RPMI8226 (cell line): ENCODE measurements at regions not wholly inside any gene's neighbourhood (a gene's known extent, or its start where the extent isn't known, plus 50 kb on each side); places are given as distances from the start of the nearest gene placed in this dataset.
"Not testable (repeated sequence)": the region's sequence is repeated elsewhere in the genome, so short reads cannot be mapped to it uniquely, and the experiment has no call there.

ENCODE experiments used
- DNase-seq: peaks from one replicate; pipeline ENCODE4 v3.0.0-alpha.2; 2015

- DNase-seq = no peak
Observed at GRCh38 chr15:38818157-38818790, 253.7 kb upstream of the RASGRP1 start.

GRCh38 chr15:38819387-38819950 is 254.9 kb upstream of the RASGRP1 start:
- DNase-seq = no peak

- no peak for DNase-seq
Observed at GRCh38 chr15:38823263-38823662, 258.6 kb upstream of the RASGRP1 start.

- no peak for DNase-seq
Observed at GRCh38 chr15:38824719-38825118, 260.1 kb upstream of the RASGRP1 start.

- DNase-seq = no peak
Observed at GRCh38 chr15:38826880-38827279, 262.3 kb upstream of the RASGRP1 start.

GRCh38 chr15:38828031-38828532 is 263.5 kb upstream of the RASGRP1 start:
- no peak for DNase-seq

- no peak for DNase-seq
Observed at GRCh38 chr15:38829086-38829485, 264.5 kb upstream of the RASGRP1 start.

GRCh38 chr15:38842226-38842625 is 277.6 kb upstream of the RASGRP1 start:
- DNase-seq = no peak

- DNase-seq = no peak
Observed at GRCh38 chr15:38843051-38843501, 278.5 kb upstream of the RASGRP1 start.

GRCh38 chr15:38843736-38844590 is 279.3 kb upstream of the RASGRP1 start:
- no peak for DNase-seq

GRCh38 chr15:38844736-38845135 is 280.1 kb upstream of the RASGRP1 start:
- DNase-seq = no peak

GRCh38 chr15:38846346-38846745 is 281.7 kb upstream of the RASGRP1 start:
- no peak for DNase-seq

- DNase-seq = no peak
Observed at GRCh38 chr15:38847666-38848065, 283.1 kb upstream of the RASGRP1 start.

GRCh38 chr15:38849046-38849445 is 284.4 kb upstream of the RASGRP1 start:
- no peak for DNase-seq

- not testable (repeated sequence) for DNase-seq
Observed at GRCh38 chr15:38852188-38852587, 287.6 kb upstream of the RASGRP1 start.

- no peak for DNase-seq
Observed at GRCh38 chr15:38853608-38854007, 289.0 kb upstream of the RASGRP1 start.

GRCh38 chr15:38854506-38854905 is 289.9 kb upstream of the RASGRP1 start:
- no peak for DNase-seq

GRCh38 chr15:38857814-38858213 is 293.2 kb upstream of the RASGRP1 start:
- no peak for DNase-seq

GRCh38 chr15:38859574-38859973 is 295.0 kb upstream of the RASGRP1 start:
- no peak for DNase-seq

- DNase-seq = no peak
Observed at GRCh38 chr15:38860253-38860652, 295.6 kb upstream of the RASGRP1 start.

- no peak for DNase-seq
Observed at GRCh38 chr15:38860674-38861073, 296.1 kb upstream of the RASGRP1 start.

GRCh38 chr15:38861108-38861507 is 296.5 kb upstream of the RASGRP1 start:
- DNase-seq = no peak

GRCh38 chr15:38862099-38862498 is 297.5 kb upstream of the RASGRP1 start:
- no peak for DNase-seq

GRCh38 chr15:38863381-38863780 is 298.8 kb upstream of the RASGRP1 start:
- DNase-seq = no peak
